SK-N-SH (cell line): ENCODE measurements at regions not wholly inside any gene's neighbourhood (a gene's known extent, or its start where the extent isn't known, plus 50 kb on each side); places are given as distances from the start of the nearest gene placed in this dataset.

Experiments used
- CTCF ChIA-PET: fragments of 300-600, 350-600 bp; formaldehyde crosslinking; extraction: SDS; loops from one replicate; lab custom pipeline; 2021; lab: Yijun Ruan, JAX
- POLR2A ChIA-PET: fragments of 350-600 bp; sonication (Branson Sonifier 250); formaldehyde crosslinking; extraction: SDS; loops from one replicate; lab custom pipeline; 2020; ENCODE audit warnings: antibody characterized with exemption, inconsistent platforms; lab: Yijun Ruan, JAX
- DNase-seq: peaks from one replicate; pipeline ENCODE4 v3.0.0; 2012
- H2AFZ ChIP-seq: fragments of 200-600 bp; sonication (generic); 2 replicates; pipeline ENCODE4 v1.8.1; 2016; ENCODE audit warnings: antibody characterized with exemption, mild to moderate bottlenecking, low read depth
- H3F3A ChIP-seq: fragments of 200-600 bp; sonication (generic); replicated peaks from 2 replicates; pipeline ENCODE3; 2016; ENCODE audit warnings: antibody characterized with exemption, mild to moderate bottlenecking; ENCODE audit not compliant: insufficient read depth
- H3K27ac ChIP-seq, 2 experiments: fragments of 200-500 bp in 1 of 2; fragments of 200-600 bp in 1 of 2; sonication (Bioruptor generic) in 1 of 2; sonication (generic), shearing (Covaris generic) in 1 of 2; 2 replicates each; pipeline versions ENCODE4 v1.5.1 to v1.6.1; 2014 to 2016; ENCODE audit warnings: low read depth in 2 of 2, inconsistent platforms in 1 of 2, low read length in 1 of 2, mild to moderate bottlenecking in 1 of 2, mixed read lengths in 1 of 2
- H3K27me3 ChIP-seq: fragments of 200-600 bp; sonication (generic), shearing (Covaris generic); 2 replicates; pipeline ENCODE4 v1.6.1; 2016; ENCODE audit warnings: mixed run types; ENCODE audit not compliant: insufficient read depth
- H3K36me3 ChIP-seq, 2 experiments: fragments of 200-500 bp in 1 of 2; fragments of 200-600 bp in 1 of 2; sonication (Bioruptor generic) in 1 of 2; sonication (generic) in 1 of 2; replicated peaks in 1 of 2; 2 replicates each; pipeline versions ENCODE3 to v1.5.1; 2014 to 2016; ENCODE audit warnings: low read length in 1 of 2, mild to moderate bottlenecking in 1 of 2; ENCODE audit not compliant: insufficient read depth in 2 of 2, control insufficient read depth in 1 of 2
- H3K4me1 ChIP-seq, 2 experiments: fragments of 200-500 bp in 1 of 2; fragments of 200-600 bp in 1 of 2; sonication (Bioruptor generic) in 1 of 2; sonication (generic), shearing (Covaris generic) in 1 of 2; 2 replicates each; pipeline versions ENCODE4 v1.5.1 to v1.6.1; 2014 to 2016; ENCODE audit warnings: low read depth in 1 of 2, low read length in 1 of 2, mixed run types in 1 of 2; ENCODE audit not compliant: insufficient read depth in 2 of 2, control insufficient read depth in 1 of 2
- H3K4me2 ChIP-seq: fragments of 200-600 bp; sonication (generic), shearing (Covaris generic); 2 replicates; pipeline ENCODE4 v1.6.1; 2017; ENCODE audit warnings: mixed run types
- H3K4me3 ChIP-seq, 2 experiments: fragments of 200-500 bp in 1 of 2; fragments of 200-600 bp in 1 of 2; sonication (Bioruptor generic) in 1 of 2; sonication (generic), shearing (Covaris generic) in 1 of 2; 2 replicates each; pipeline versions ENCODE4 v1.5.1 to v1.8.1; 2014 to 2016; ENCODE audit warnings: low read depth in 2 of 2, inconsistent platforms in 1 of 2, low read length in 1 of 2, mild to moderate bottlenecking in 1 of 2, mixed read lengths in 1 of 2, moderate library complexity in 1 of 2
- H3K79me2 ChIP-seq: fragments of 200-600 bp; sonication (generic); 2 replicates; pipeline ENCODE4 v1.8.1; 2017; ENCODE audit warnings: mild to moderate bottlenecking; ENCODE audit not compliant: insufficient read depth
- H3K9ac ChIP-seq: fragments of 200-600 bp; sonication (generic); 2 replicates; pipeline ENCODE4 v1.6.1; 2017; ENCODE audit warnings: mixed run types
- H3K9me2 ChIP-seq: fragments of 200-600 bp; sonication (generic); 2 replicates; pipeline ENCODE4 v1.6.1; 2017; ENCODE audit warnings: mixed run types
- H3K9me3 ChIP-seq: fragments of 200-600 bp; sonication (generic); 2 replicates; pipeline ENCODE4 v1.6.1; 2017; ENCODE audit warnings: mixed run types, mild to moderate bottlenecking, moderate library complexity
- H4K20me1 ChIP-seq: fragments of 200-600 bp; sonication (generic); 2 replicates; pipeline ENCODE4 v1.6.1; 2017; ENCODE audit warnings: mild to moderate bottlenecking, mixed run types; ENCODE audit not compliant: insufficient read depth
- EZH2phosphoT487 ChIP-seq: fragments of 200-600 bp; sonication (generic); IDR thresholded peaks from 2 replicates; pipeline ENCODE4 v1.6.1; 2017; ENCODE audit warnings: low read depth, mixed run types, mild to moderate bottlenecking, antibody characterized with exemption, moderate library complexity, borderline replicate concordance
- FOSL2 ChIP-seq: IDR thresholded peaks from 2 replicates; pipeline ENCODE4 v1.4.0; 2012; ENCODE audit warnings: low read depth, mild to moderate bottlenecking, moderate library complexity, borderline replicate concordance
- GABPA ChIP-seq: IDR thresholded peaks from 2 replicates; pipeline ENCODE4 v1.4.0; 2012; ENCODE audit warnings: low read depth, mild to moderate bottlenecking
- POLR2AphosphoS5 ChIP-seq: IDR thresholded peaks from 2 replicates; pipeline ENCODE4 v1.6.1; 2012; ENCODE audit warnings: low read depth, low read length
- RAD21 ChIP-seq: IDR thresholded peaks from 2 replicates; pipeline ENCODE4 v1.6.1; 2012; ENCODE audit warnings: mild to moderate bottlenecking, low read length
- RCOR1 ChIP-seq: fragments of 150-350 bp; IDR thresholded peaks from 2 replicates; pipeline ENCODE4 v1.6.1; 2017; ENCODE audit warnings: antibody characterized with exemption, low read length
- RFX5 ChIP-seq: IDR thresholded peaks from 2 replicates; pipeline ENCODE4 v1.6.1; 2012; ENCODE audit warnings: mild to moderate bottlenecking, improper control_type of control experiment, low read length
- TAF1 ChIP-seq: IDR thresholded peaks from 2 replicates; pipeline ENCODE4 v1.6.1; 2012; ENCODE audit warnings: low read depth, mild to moderate bottlenecking, low read length, moderate library complexity, borderline replicate concordance
- TCF12 ChIP-seq: IDR thresholded peaks from 2 replicates; pipeline ENCODE4 v1.4.0; 2012
- TEAD4 ChIP-seq: IDR thresholded peaks from 2 replicates; pipeline ENCODE4 v1.4.0; 2012; ENCODE audit warnings: mild to moderate bottlenecking, borderline replicate concordance; ENCODE audit not compliant: insufficient read depth
- WGBS: methylation state at CpG from one replicate; pipeline ENCODE4 v1.1.6; 2017; ENCODE audit warnings: low lambda C conversion rate; 5-methylcytosine and 5-hydroxymethylcytosine counted together
- TF ChIP-seq, protein P1 (sequence below): fragments of 150-350 bp; IDR thresholded peaks from 2 replicates; pipeline ENCODE4 v1.6.1; 2016; ENCODE audit warnings: mild to moderate bottlenecking, low read depth, low read length
- TF ChIP-seq, protein P2 (sequence below): fragments of 150-350 bp; IDR thresholded peaks from 2 replicates; pipeline ENCODE4 v1.6.1; 2017; ENCODE audit warnings: antibody characterized with exemption, low read length, low read depth, borderline replicate concordance
- TF ChIP-seq, protein P3 (sequence below): IDR thresholded peaks from 2 replicates; pipeline ENCODE4 v1.4.0; 2012; ENCODE audit warnings: low read depth, borderline replicate concordance
- TF ChIP-seq, protein P4 (sequence below): IDR thresholded peaks from 2 replicates; pipeline ENCODE4 v1.4.0; 2012; ENCODE audit warnings: low read depth

DNA sequence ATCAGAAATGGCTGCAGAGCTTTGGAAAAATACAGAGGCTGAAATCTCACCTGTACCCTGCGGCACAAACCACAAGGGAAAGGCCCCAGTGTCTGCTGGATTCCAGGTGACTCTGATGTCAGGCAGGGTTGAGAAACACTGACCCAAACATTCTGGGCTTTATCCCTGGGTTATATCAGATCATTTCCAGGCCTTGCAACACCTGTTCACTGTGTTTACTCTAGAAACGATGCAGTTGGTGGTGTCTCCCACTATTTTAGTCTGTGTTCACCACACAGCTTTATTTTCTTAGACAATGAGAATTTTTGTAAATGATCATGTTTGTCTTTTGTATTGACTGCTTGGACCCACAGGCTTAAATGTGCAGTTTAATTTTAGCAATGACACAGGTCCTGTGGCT, 151.5 kb upstream of the SDK2 start:
- no peaks in the 10 kb centered on the region for H4K20me1 ChIP-seq
- H3K9me3 ChIP-seq: no peaks in the 10 kb centered on the region
- H3K4me3 ChIP-seq: no peak overlapping the region
- H3K9ac ChIP-seq: no peak overlapping the region
- 33% methylated on average over 2 of the region's 2 CpGs for WGBS
- no peak for DNase-seq
- ChIA-PET POLR2A (no interaction called here), CTCF (interaction anchor here (0.7 to 1.1 kb wide), 3 partner anchors 10 to 25 kb away, joined by 3 to 4 read pairs (median 3); no protein-coding TSS in a partner anchor)
- H3K27me3 ChIP-seq: no peaks in the 10 kb centered on the region
- no peaks in the 10 kb centered on the region for H3F3A ChIP-seq
- H3K4me1 ChIP-seq: no peaks in the 10 kb centered on the region
- no peak overlapping the region for H3K27ac ChIP-seq
- H3K79me2 ChIP-seq: no peaks in the 10 kb centered on the region
- TF ChIP-seq TCF12 (no peak), RCOR1 (no peak), TAF1 (no peak), POLR2AphosphoS5 (no peak), GABPA (no peak), EZH2phosphoT487 (no peak), FOSL2 (no peak)
- TF ChIP-seq, protein P1, sequence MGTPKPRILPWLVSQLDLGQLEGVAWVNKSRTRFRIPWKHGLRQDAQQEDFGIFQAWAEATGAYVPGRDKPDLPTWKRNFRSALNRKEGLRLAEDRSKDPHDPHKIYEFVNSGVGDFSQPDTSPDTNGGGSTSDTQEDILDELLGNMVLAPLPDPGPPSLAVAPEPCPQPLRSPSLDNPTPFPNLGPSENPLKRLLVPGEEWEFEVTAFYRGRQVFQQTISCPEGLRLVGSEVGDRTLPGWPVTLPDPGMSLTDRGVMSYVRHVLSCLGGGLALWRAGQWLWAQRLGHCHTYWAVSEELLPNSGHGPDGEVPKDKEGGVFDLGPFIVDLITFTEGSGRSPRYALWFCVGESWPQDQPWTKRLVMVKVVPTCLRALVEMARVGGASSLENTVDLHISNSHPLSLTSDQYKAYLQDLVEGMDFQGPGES: no peak
- TF ChIP-seq, protein P2, sequence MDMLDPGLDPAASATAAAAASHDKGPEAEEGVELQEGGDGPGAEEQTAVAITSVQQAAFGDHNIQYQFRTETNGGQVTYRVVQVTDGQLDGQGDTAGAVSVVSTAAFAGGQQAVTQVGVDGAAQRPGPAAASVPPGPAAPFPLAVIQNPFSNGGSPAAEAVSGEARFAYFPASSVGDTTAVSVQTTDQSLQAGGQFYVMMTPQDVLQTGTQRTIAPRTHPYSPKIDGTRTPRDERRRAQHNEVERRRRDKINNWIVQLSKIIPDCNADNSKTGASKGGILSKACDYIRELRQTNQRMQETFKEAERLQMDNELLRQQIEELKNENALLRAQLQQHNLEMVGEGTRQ: no peak
- TF ChIP-seq, protein P3, sequence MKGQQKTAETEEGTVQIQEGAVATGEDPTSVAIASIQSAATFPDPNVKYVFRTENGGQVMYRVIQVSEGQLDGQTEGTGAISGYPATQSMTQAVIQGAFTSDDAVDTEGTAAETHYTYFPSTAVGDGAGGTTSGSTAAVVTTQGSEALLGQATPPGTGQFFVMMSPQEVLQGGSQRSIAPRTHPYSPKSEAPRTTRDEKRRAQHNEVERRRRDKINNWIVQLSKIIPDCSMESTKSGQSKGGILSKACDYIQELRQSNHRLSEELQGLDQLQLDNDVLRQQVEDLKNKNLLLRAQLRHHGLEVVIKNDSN: no peak
- H3K36me3 ChIP-seq: no peaks in the 10 kb centered on the region
- H3K4me2 ChIP-seq: no peak overlapping the region
- no peaks in the 10 kb centered on the region for H3K9me2 ChIP-seq
- H2AFZ ChIP-seq: no peak overlapping the region

DNA sequence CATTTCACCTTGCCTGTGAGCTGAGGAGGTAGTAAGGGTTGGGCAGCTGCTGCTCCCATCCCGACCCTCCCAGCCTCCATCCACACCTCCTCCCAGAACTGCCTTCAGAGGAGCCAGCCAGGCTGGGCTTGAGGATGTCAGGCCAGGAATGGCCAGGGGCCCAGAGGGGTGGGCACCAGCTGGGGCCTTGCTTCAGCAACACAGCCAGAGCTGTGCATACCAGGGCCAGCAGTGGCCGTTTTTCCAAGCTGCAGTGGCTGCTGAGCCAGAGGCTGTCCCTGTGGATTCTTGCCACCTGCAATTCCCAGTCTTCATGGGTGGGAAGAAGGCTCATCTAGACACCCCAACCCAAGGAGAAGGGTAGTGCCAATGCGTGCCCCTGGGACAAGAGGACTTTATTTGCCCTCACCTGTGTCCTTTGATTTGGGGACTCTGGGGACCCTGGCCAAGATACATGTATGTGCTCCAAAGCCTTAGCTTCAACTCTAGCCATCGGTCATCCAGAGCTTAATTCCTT, 153.4 kb upstream of the SDK2 start:
- no peak overlapping the region for H2AFZ ChIP-seq
- H4K20me1 ChIP-seq: no peaks in the 10 kb centered on the region
- H3K9me2 ChIP-seq: no peaks in the 10 kb centered on the region
- peaks cover 0 to 3% of the 10 kb centered on the region in 2 experiments; a peak in 1 of 4 replicates for H3K4me1 ChIP-seq
- no peak for DNase-seq
- no peak for TF ChIP-seq EZH2phosphoT487
- TF ChIP-seq TAF1: no peak
- TF ChIP-seq GABPA: no peak
- no peak for TF ChIP-seq RCOR1
- TF ChIP-seq RFX5: no peak
- no peak for TF ChIP-seq FOSL2
- TF ChIP-seq, protein P1: no peak
- TF ChIP-seq TEAD4: no peak
- TF ChIP-seq, protein P4, sequence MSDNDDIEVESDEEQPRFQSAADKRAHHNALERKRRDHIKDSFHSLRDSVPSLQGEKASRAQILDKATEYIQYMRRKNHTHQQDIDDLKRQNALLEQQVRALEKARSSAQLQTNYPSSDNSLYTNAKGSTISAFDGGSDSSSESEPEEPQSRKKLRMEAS: no peak
- TF ChIP-seq RAD21: no peak
- H3K79me2 ChIP-seq: no peaks in the 10 kb centered on the region
- no peak overlapping the region for H3K9ac ChIP-seq
- no peak overlapping the region for H3K27ac ChIP-seq
- no peak overlapping the region for H3K4me2 ChIP-seq
- H3F3A ChIP-seq: no peaks in the 10 kb centered on the region
- 29% methylated on average over 4 of the region's 4 CpGs for WGBS
- CTCF ChIA-PET: interaction anchor here (0.6 to 1.5 kb wide), 8 partner anchors 10 to 402 kb away, joined by 3 to 4 read pairs (median 3); no protein-coding TSS in a partner anchor
- POLR2A ChIA-PET: interaction anchor here (0.6 kb wide), 1 partner anchor 14 kb away, joined by 4 read pairs; no protein-coding TSS in a partner anchor
- no peak overlapping the region for H3K4me3 ChIP-seq
- H3K27me3 ChIP-seq: no peaks in the 10 kb centered on the region
- no peaks in the 10 kb centered on the region for H3K36me3 ChIP-seq
- no peaks in the 10 kb centered on the region for H3K9me3 ChIP-seq
